ENCODE measurements at regions not wholly inside any gene's neighbourhood (a gene's known extent, or its start where the extent isn't known, plus 50 kb on each side); places are given as distances from the start of the nearest gene placed in this dataset.

GRCh38 chr6:147067184-147067583 lies 137.0 kb upstream of the STXBP5 start (continued):
- TF ChIP-seq ATF7 (IDR thresholded peaks at IDR 0.05; ENCODE audit: low read depth): no peak
- TF ChIP-seq NRF1 (conservative IDR thresholded peaks at IDR 0.05; ENCODE audit: low read depth, low read length): no peak
- no peak for TF ChIP-seq MEF2B (IDR thresholded peaks at IDR 0.05; ENCODE audit: partially characterized antibody, poor library complexity, severe bottlenecking)
- TF ChIP-seq SIN3A (IDR thresholded peaks at IDR 0.05; ENCODE audit: low read depth, low read length): no peak
- TF ChIP-seq HDGF (IDR thresholded peaks at IDR 0.05): no peak
- TF ChIP-seq BMI1 (IDR thresholded peaks at IDR 0.05; ENCODE audit: borderline replicate concordance): no peak

- in situ Hi-C loops (cut with MboI) (no loop called here), intact Hi-C loops (cut with micrococcal nuclease; ENCODE audit: unreplicated experiment) (no loop called here)
- Histone ChIP-seq H3K36me3 (ENCODE audit: control insufficient read depth in 2 of 2, insufficient read depth in 2 of 2, low read length in 1 of 2) (no peaks in the 10 kb centered on the region), H3K4me2 (ENCODE audit: control insufficient read depth, insufficient read depth) (no peak overlapping the region), H3K9ac (ENCODE audit: control insufficient read depth, insufficient read depth, low read length) (no peak overlapping the region), H3K4me3 (no peak overlapping the region), H3K27ac (ENCODE audit: control insufficient read depth, insufficient read depth) (no peak overlapping the region), H3K9me3 (replicated peaks; ENCODE audit: control insufficient read depth, insufficient read depth, low read length) (no peaks in the 10 kb centered on the region), H3K79me2 (ENCODE audit: control insufficient read depth, insufficient read depth, low read length) (no peaks in the 10 kb centered on the region), H2AFZ (ENCODE audit: control insufficient read depth, low read depth, low read length) (no peak overlapping the region), H3K27me3 (replicated peaks in 1 of 2; ENCODE audit: control insufficient read depth in 2 of 2, insufficient read depth in 2 of 2, low read length in 1 of 2) (no peaks in the 10 kb centered on the region), H4K20me1 (ENCODE audit: control insufficient read depth, insufficient read depth) (no peaks in the 10 kb centered on the region), H3K4me1 (ENCODE audit: control insufficient read depth, insufficient read depth, low read length) (no peaks in the 10 kb centered on the region)
- WGBS (ENCODE audit: insufficient coverage, insufficient replicate concordance, low lambda C conversion rate, missing lambda C conversion rate): 0% methylated on average over 2 of the region's 2 CpGs
- POLR2A ChIA-PET: no interaction called here
- RAD21 ChIA-PET (ENCODE audit: unreplicated experiment): no interaction called here
- no TSS peak for BruUV-seq (replicated peaks)
- SMC1A ChIA-PET (ENCODE audit: uncharacterized antibody, unreplicated experiment): no interaction called here
- CTCF ChIA-PET: no interaction called here
- ATAC-seq (no peak), FAIRE-seq (no peak), DNase-seq (ENCODE audit: low read depth, low spot score) (no peak)
- TF ChIP-seq NFYA (IDR thresholded peaks at IDR 0.05; ENCODE audit: borderline replicate concordance, low read depth, low read length) (no peak), HDAC2 (IDR thresholded peaks at IDR 0.05) (no peak), CHD4 (IDR thresholded peaks at IDR 0.05) (no peak), PAX8 (IDR thresholded peaks at IDR 0.05) (no peak), MYB (IDR thresholded peaks at IDR 0.05; ENCODE audit: borderline replicate concordance, low read depth, low read length) (no peak), SRF (IDR thresholded peaks at IDR 0.05; ENCODE audit: low read depth in 2 of 2, low read length in 2 of 2) (no peak), FOXK2 (IDR thresholded peaks at IDR 0.05) (no peak), ZZZ3 (IDR thresholded peaks at IDR 0.05; ENCODE audit: control insufficient read depth, insufficient read length, low read depth) (no peak), CHD2 (IDR thresholded peaks at IDR 0.05; ENCODE audit: borderline replicate concordance, low read depth, low read length) (no peak), ZBTB4 (CRISPR knock-in tag; IDR thresholded peaks at IDR 0.05) (no peak), PRDM15 (CRISPR knock-in tag; IDR thresholded peaks at IDR 0.05) (no peak), EGR1 (IDR thresholded peaks at IDR 0.05; ENCODE audit: borderline replicate concordance in 1 of 2, low read depth in 2 of 2, low read length in 2 of 2) (no peak)
Observed at GRCh38 chr6:147071776-147072175, 132.4 kb upstream of the STXBP5 start.

Measured in GM12878 (cell line).